ENCODE measurements at regions not wholly inside any gene's neighbourhood (a gene's known extent, or its start where the extent isn't known, plus 50 kb on each side); places are given as distances from the start of the nearest gene placed in this dataset.

GRCh38 chr6:114649298-114649697, 306.5 kb upstream of the HS3ST5 start:
- no peak for TF ChIP-seq ZNF274 (IDR thresholded peaks at IDR 0.05; ENCODE audit: low read depth, low read length)
- TF ChIP-seq YY1 (IDR thresholded peaks at IDR 0.05; ENCODE audit: insufficient read depth, insufficient read length) = no peak
